Kidney (tissue), 13 donors: ENCODE measurements at regions not wholly inside any gene's neighbourhood (a gene's known extent, or its start where the extent isn't known, plus 50 kb on each side); places are given as distances from the start of the nearest gene placed in this dataset.

Experiments used
- DNase-seq, 5 donors: peaks; one replicate each; pipeline ENCODE4 v3.0.0-alpha.2; 2013 to 2020
- FAIRE-seq: peaks from 2 replicates; lab custom pipeline; 2012; peaks lifted over from hg19 to GRCh38; lab: Jason Lieb, UNC
- H3K27ac ChIP-seq, 2 donors: one replicate each; pipeline ENCODE4 v1.7.0; 2013; ENCODE audit warnings: low read depth in 2 of 2, low read length in 2 of 2, inconsistent platforms in 1 of 2
- H3K27me3 ChIP-seq: one replicate; pipeline ENCODE4 v1.7.1; 2013; ENCODE audit warnings: low read length, inconsistent platforms; ENCODE audit not compliant: control insufficient read depth, insufficient read depth
- H3K36me3 ChIP-seq, 3 donors: one replicate each; pipeline versions ENCODE4 v1.7.0 to v1.7.1; 2013; ENCODE audit warnings: low read length in 3 of 3, control low read depth in 1 of 3, inconsistent platforms in 1 of 3; ENCODE audit not compliant: insufficient read depth in 3 of 3, control insufficient read depth in 2 of 3
- H3K4me1 ChIP-seq, 3 donors: one replicate each; pipeline versions ENCODE4 v1.7.0 to v1.7.1; 2013; ENCODE audit warnings: low read length in 3 of 3, inconsistent platforms in 1 of 3, low read depth in 1 of 3; ENCODE audit not compliant: control insufficient read depth in 2 of 3, insufficient read depth in 2 of 3
- H3K4me3 ChIP-seq, 3 donors: one replicate each; pipeline versions ENCODE4 v1.7.0 to v1.8.1; 2013; ENCODE audit warnings: low read length in 3 of 3, control low read depth in 1 of 3, inconsistent platforms in 1 of 3
- H3K9ac ChIP-seq, 3 donors: one replicate each; pipeline versions ENCODE4 v1.7.0 to v1.7.1; 2013; ENCODE audit warnings: low read length in 3 of 3, control low read depth in 1 of 3, inconsistent platforms in 1 of 3
- H3K9me3 ChIP-seq, 3 donors: one replicate each; pipeline versions ENCODE4 v1.7.0 to v1.7.1; 2013; ENCODE audit warnings: low read length in 3 of 3, control low read depth in 1 of 3, inconsistent platforms in 1 of 3; ENCODE audit not compliant: control insufficient read depth in 2 of 3, insufficient read depth in 1 of 3
- CTCF ChIP-seq: IDR thresholded peaks from 3 replicates; pipeline ENCODE4 v1.5.1; 2012; ENCODE audit warnings: mild to moderate bottlenecking, moderate library complexity, borderline replicate concordance; ENCODE audit not compliant: insufficient read depth; ENCODE audit errors: extremely low read depth
- intact Hi-C: fragments of 100-400 bp; cut with DNase I; formaldehyde crosslinking; loops from one replicate; pipeline ENCODE4 v1.11.1; 2022
- donor health status: control.
- donor health status: control.
- donor health status: control.
- donor health status: control.
- donor health status: control.
- donor health status: DM: yes; HTN: yes; CAD: no.
- donor health status: Normal renal cell carcinoma (clear cell type).

- FAIRE-seq: no peak
Observed at GRCh38 chr3:35932995-35933394, 293.7 kb downstream of the ARPP21 start.

GRCh38 chr3:35936571-35936970 lies 297.2 kb downstream of the ARPP21 start:
- no peak overlapping the region for H3K4me3 ChIP-seq
- no peak overlapping the region for H3K27ac ChIP-seq
- no peak for TF ChIP-seq CTCF
- no peaks in the 10 kb centered on the region for H3K4me1 ChIP-seq
- H3K36me3 ChIP-seq: no peaks in the 10 kb centered on the region
- FAIRE-seq (no peak), DNase-seq (no peak)
- intact Hi-C loops: no loop called here
- H3K9ac ChIP-seq: no peak overlapping the region
- no peaks in the 10 kb centered on the region for H3K9me3 ChIP-seq
- H3K27me3 ChIP-seq: no peaks in the 10 kb centered on the region

More at GRCh38 chr3:35932995-35933394, 293.7 kb downstream of the ARPP21 start:
- intact Hi-C loops: no loop called here
- Histone ChIP-seq H3K27ac (no peak overlapping the region), H3K36me3 (no peaks in the 10 kb centered on the region), H3K4me1 (no peaks in the 10 kb centered on the region), H3K9ac (no peak overlapping the region), H3K9me3 (no peaks in the 10 kb centered on the region), H3K27me3 (no peaks in the 10 kb centered on the region), H3K4me3 (no peak overlapping the region)
- TF ChIP-seq CTCF: no peak
- peak in 1 of 5 donors; percentile 14 for DNase-seq

GRCh38 chr3:35944926-35945710 lies 305.8 kb downstream of the ARPP21 start:
- H3K27me3 ChIP-seq: no peaks in the 10 kb centered on the region
- H3K36me3 ChIP-seq: no peaks in the 10 kb centered on the region
- no peak overlapping the region for H3K4me3 ChIP-seq
- TF ChIP-seq CTCF: no peak
- no peaks in the 10 kb centered on the region for H3K4me1 ChIP-seq
- intact Hi-C loops: no loop called here
- no peak for DNase-seq
- no peaks in the 10 kb centered on the region for H3K9me3 ChIP-seq
- H3K9ac ChIP-seq: no peak overlapping the region
- H3K27ac ChIP-seq: no peak overlapping the region
- FAIRE-seq: no peak
